ENCODE measurements at regions not wholly inside any gene's neighbourhood (a gene's known extent, or its start where the extent isn't known, plus 50 kb on each side); places are given as distances from the start of the nearest gene placed in this dataset.

DNA sequence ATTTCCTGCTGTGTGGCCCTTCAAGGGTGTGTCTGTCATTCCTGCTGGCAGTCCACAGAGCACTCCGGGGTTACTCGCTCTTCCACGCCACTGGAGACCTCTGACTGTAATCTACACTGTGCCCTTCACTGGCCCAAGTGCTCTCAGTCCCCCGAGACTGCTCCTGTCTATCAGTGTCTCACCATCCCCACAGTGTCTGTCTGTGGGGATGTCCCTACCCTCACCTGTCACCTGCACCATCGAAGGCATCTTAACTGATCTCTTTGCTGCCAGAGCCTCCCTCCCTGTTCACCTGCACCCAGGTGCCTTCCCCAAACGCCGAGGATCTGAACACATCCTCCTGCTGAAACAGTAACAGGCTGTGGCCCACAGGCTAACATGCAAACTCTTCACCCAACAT lies 136.7 kb downstream of the MATN1 start:
- peak in 1 of 2 donors; percentile 23 for DNase-seq
- H3K27ac ChIP-seq = no peak overlapping the region
- intact Hi-C loops (cut with DNase I; ENCODE audit: low total_unique reads) = no loop called here
- H3K4me1 ChIP-seq = no peaks in the 10 kb centered on the region
- TF ChIP-seq, protein P1, sequence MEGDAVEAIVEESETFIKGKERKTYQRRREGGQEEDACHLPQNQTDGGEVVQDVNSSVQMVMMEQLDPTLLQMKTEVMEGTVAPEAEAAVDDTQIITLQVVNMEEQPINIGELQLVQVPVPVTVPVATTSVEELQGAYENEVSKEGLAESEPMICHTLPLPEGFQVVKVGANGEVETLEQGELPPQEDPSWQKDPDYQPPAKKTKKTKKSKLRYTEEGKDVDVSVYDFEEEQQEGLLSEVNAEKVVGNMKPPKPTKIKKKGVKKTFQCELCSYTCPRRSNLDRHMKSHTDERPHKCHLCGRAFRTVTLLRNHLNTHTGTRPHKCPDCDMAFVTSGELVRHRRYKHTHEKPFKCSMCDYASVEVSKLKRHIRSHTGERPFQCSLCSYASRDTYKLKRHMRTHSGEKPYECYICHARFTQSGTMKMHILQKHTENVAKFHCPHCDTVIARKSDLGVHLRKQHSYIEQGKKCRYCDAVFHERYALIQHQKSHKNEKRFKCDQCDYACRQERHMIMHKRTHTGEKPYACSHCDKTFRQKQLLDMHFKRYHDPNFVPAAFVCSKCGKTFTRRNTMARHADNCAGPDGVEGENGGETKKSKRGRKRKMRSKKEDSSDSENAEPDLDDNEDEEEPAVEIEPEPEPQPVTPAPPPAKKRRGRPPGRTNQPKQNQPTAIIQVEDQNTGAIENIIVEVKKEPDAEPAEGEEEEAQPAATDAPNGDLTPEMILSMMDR (IDR thresholded peaks at IDR 0.05) = no peak
- H3K4me3 ChIP-seq = no peak overlapping the region
- no peaks in the 10 kb centered on the region for H3K36me3 ChIP-seq
- H3K9me3 ChIP-seq = peaks cover 0 to 14% (median 0%) of the 10 kb centered on the region in 3 donors
- H3K27me3 ChIP-seq = peaks cover 0 to 30% of the 10 kb centered on the region in 2 donors

DNA sequence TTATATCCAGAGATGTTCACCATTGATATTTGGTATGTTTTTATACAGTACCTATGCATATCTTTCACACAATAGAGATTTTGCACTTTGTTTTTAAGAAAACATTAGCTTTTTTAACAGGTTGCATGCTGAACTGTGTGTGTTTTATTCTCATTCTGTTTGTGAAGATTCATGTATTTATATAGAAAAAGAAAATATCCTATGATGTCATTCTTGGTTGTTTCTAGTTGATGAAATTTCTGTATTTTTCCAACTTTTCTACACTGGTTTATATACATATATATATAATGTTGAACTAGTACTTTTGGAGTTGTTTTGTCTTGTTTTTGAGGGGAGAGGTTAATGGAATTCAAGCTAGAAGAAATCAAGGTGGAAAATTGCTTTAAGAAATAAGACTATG lies 143.8 kb downstream of the MATN1 start:
- intact Hi-C loops (cut with DNase I; ENCODE audit: low total_unique reads) = no loop called here
- no peak overlapping the region for H3K27ac ChIP-seq
- TF ChIP-seq, protein P1 (IDR thresholded peaks at IDR 0.05) = no peak
- H3K4me1 ChIP-seq = no peaks in the 10 kb centered on the region
- H3K27me3 ChIP-seq = peaks cover 0 to 4% of the 10 kb centered on the region in 2 donors
- no peak overlapping the region for H3K4me3 ChIP-seq
- H3K9me3 ChIP-seq = peaks cover 0 to 14% (median 0%) of the 10 kb centered on the region in 3 donors
- DNase-seq = no peak
- H3K36me3 ChIP-seq = no peaks in the 10 kb centered on the region

- H3K27ac ChIP-seq = no peak overlapping the region
- intact Hi-C loops (cut with DNase I; ENCODE audit: low total_unique reads) = no loop called here
These were observed 148.3 kb downstream of the MATN1 start for GRCh38 chr1:30575066-30575465.

DNA sequence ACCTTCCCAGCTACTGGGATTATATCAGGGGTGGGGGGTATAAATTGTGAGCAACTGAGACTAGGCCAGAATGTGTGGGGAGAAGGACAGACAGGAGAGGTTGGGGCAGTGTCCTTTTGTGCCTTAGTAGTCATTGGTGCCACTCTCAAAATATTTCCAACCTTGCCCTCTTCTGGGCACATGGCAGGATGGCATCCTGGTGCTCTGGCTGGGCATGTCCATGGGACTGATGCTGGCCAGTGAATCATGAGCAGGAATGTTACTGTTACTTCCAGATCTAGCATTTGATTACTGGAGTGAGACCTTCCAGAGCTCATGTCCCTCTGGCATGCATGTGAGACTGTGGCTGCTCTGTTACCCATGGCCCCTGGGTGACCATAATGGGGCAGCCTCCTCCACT lies 151.2 kb downstream of the MATN1 start:
- DNase-seq = no peak
- no peak overlapping the region for H3K27ac ChIP-seq
- no peaks in the 10 kb centered on the region for H3K36me3 ChIP-seq
- no peak overlapping the region for H3K4me3 ChIP-seq
- intact Hi-C loops (cut with DNase I; ENCODE audit: low total_unique reads) = no loop called here
- H3K27me3 ChIP-seq = peaks cover 0 to 25% of the 10 kb centered on the region in 2 donors
- H3K4me1 ChIP-seq = no peaks in the 10 kb centered on the region
- H3K9me3 ChIP-seq = no peaks in the 10 kb centered on the region
- TF ChIP-seq, protein P1 (IDR thresholded peaks at IDR 0.05) = no peak

More at GRCh38 chr1:30575066-30575465, 148.3 kb downstream of the MATN1 start:
- no peaks in the 10 kb centered on the region for H3K4me1 ChIP-seq
- no peak for DNase-seq
- TF ChIP-seq, protein P1 (IDR thresholded peaks at IDR 0.05) = no peak
- peaks cover 0 to 24% of the 10 kb centered on the region in 2 donors for H3K27me3 ChIP-seq
- H3K4me3 ChIP-seq = no peak overlapping the region
- no peaks in the 10 kb centered on the region for H3K36me3 ChIP-seq
- no peaks in the 10 kb centered on the region for H3K9me3 ChIP-seq

GRCh38 chr1:30571380-30571779 lies 152.0 kb downstream of the MATN1 start:
- no peaks in the 10 kb centered on the region for H3K36me3 ChIP-seq
- H3K27me3 ChIP-seq = peaks cover 0 to 21% of the 10 kb centered on the region in 2 donors
- H3K4me1 ChIP-seq = no peaks in the 10 kb centered on the region
- H3K27ac ChIP-seq = no peak overlapping the region
- TF ChIP-seq, protein P1 (IDR thresholded peaks at IDR 0.05) = no peak
- intact Hi-C loops (cut with DNase I; ENCODE audit: low total_unique reads) = no loop called here
- no peak for DNase-seq
- H3K9me3 ChIP-seq = no peaks in the 10 kb centered on the region
- no peak overlapping the region for H3K4me3 ChIP-seq

- no peaks in the 10 kb centered on the region for H3K36me3 ChIP-seq
- H3K27me3 ChIP-seq = peaks cover 0 to 21% of the 10 kb centered on the region in 2 donors
- intact Hi-C loops (cut with DNase I; ENCODE audit: low total_unique reads) = no loop called here
- H3K27ac ChIP-seq = no peak overlapping the region
- TF ChIP-seq, protein P1 (IDR thresholded peaks at IDR 0.05) = no peak
- no peaks in the 10 kb centered on the region for H3K4me1 ChIP-seq
- no peak overlapping the region for H3K4me3 ChIP-seq
- no peaks in the 10 kb centered on the region for H3K9me3 ChIP-seq
- no peak for DNase-seq
These were observed 154.0 kb downstream of the MATN1 start for GRCh38 chr1:30569384-30569783.

Measured in tibial artery (tissue), 4 donors.